Lower leg skin (tissue), 3 donors: ENCODE measurements at regions not wholly inside any gene's neighbourhood (a gene's known extent, or its start where the extent isn't known, plus 50 kb on each side); places are given as distances from the start of the nearest gene placed in this dataset.

Experiments used
- CTCF ChIP-seq, 3 donors: fragments of 450-650 bp; IDR thresholded peaks; one replicate each; pipeline ENCODE4 v1.5.1; 2016; ENCODE audit warnings: antibody characterized with exemption in 3 of 3, mild to moderate bottlenecking in 3 of 3, moderate library complexity in 2 of 3
- POLR2A ChIP-seq, 2 donors: fragments of 450-650 bp; IDR thresholded peaks; one replicate each; pipeline ENCODE4 v1.6.1; 2016 to 2017; ENCODE audit warnings: antibody characterized with exemption in 2 of 2, mild to moderate bottlenecking in 1 of 2, moderate library complexity in 1 of 2

DNA sequence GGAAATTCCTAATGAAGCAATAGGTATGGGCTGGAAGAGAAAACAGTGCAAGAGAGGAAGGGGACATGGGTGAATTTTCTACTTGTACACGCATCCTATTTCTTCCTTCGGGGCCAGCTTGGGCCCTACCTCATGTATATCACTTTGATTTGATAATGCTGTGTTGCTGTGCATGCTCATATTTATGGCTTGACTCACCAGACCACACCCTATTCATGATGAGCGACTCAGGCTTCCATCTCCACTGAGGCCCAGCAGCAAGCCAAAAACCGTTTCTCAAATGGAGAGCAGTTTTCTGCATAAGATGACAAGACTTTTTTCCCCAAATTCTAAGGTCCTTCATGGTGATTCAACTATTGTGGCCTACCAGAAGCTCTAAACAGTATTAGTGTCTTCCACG lies 2039.1 kb upstream of the CDH9 start:
- no peak for TF ChIP-seq POLR2A (IDR thresholded peaks at IDR 0.05)
- no peak for TF ChIP-seq CTCF (IDR thresholded peaks at IDR 0.05)
